Hematopoietic multipotent progenitor cell treated with erythropoietin and hydrocortisone succinate and interleukin-3 and kit ligand, for 6 days (in vitro differentiated cells): ENCODE measurements at regions not wholly inside any gene's neighbourhood (a gene's known extent, or its start where the extent isn't known, plus 50 kb on each side); places are given as distances from the start of the nearest gene placed in this dataset.
"Not testable (repeated sequence)": the region's sequence is repeated elsewhere in the genome, so short reads cannot be mapped to it uniquely, and the experiment has no call there.

Experiments
- DNase-seq: peaks from one replicate; pipeline ENCODE4 v3.0.0-alpha.2; 2015

DNA sequence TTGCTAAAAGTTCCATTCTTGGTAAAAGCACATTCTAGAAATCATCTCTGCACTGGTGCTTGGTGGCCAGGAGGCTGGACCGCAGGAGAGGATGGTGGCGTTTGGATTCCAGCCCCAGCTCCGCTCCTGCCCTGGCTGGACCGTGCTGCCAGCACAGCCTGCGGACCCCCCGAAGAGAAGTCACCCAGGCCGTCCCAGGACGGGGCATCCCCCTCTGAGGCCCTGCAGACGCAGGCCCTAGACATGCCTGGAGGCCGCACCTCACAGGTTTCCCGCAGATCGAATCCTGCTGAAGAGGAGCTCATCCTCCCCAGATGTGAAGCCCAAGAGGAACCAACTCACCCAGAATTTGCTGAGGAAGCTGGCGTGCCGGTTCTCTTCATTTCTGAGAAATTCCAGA is 159.0 kb downstream of the TEX29 start:
- no peak for DNase-seq

DNA sequence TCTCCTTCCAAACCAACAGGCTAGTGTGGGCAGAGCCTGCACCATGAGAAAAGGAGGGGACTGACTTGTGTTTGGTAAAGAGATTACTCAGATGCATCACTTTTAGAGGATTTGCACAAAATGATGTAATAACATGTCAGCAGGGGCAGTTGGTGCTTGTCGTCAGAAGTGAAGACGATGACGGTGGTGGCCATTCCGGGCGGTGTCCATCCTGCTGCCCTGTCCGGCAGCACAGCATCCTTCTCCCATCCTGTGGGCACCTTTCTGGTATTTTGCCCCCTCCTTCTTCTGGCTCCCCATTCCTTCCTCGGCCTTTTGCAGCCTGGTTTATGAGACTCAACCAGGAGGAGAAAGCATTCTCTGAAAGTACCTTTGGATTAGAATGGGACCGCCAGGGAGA is 160.1 kb downstream of the TEX29 start:
- no peak for DNase-seq

DNA sequence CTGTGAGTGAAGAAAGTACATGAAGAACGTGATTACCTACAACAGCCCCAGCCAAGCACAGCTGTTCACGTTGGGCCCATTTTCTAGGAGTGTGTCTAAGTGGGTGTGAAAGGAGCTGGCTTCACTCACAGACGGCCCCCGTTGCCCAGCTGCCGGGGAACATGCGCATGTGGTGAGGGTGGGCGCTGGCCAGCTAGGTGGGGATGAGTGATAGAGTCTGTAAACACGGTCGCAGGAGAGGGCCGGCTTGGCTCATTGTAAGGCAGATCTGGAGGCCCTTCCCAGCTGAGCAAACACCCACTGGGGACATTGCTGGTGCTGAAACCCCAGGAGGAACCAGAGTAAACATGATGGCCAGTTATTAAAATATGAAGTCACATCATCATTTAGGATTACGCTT is 160.5 kb downstream of the TEX29 start:
- DNase-seq: no peak

DNA sequence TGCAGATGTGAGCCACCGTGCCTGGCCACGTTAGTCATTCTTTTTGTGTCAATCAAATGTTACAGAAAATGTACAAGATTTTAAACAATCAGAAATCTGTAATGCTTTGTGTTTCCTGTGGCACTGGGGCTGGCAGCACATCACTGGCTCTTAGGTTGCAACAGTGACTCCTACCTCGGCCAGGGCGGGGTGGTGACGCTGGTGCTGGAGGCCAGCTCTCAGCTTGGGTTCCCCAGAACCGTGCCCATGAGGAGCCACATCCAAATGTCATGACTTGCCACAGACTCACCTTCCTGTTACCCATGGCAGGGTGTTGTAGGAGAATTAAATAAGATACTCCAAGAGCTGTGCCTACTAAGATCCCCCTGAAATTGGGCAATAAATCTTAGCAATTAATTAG is 161.7 kb downstream of the TEX29 start:
- DNase-seq: no peak

DNA sequence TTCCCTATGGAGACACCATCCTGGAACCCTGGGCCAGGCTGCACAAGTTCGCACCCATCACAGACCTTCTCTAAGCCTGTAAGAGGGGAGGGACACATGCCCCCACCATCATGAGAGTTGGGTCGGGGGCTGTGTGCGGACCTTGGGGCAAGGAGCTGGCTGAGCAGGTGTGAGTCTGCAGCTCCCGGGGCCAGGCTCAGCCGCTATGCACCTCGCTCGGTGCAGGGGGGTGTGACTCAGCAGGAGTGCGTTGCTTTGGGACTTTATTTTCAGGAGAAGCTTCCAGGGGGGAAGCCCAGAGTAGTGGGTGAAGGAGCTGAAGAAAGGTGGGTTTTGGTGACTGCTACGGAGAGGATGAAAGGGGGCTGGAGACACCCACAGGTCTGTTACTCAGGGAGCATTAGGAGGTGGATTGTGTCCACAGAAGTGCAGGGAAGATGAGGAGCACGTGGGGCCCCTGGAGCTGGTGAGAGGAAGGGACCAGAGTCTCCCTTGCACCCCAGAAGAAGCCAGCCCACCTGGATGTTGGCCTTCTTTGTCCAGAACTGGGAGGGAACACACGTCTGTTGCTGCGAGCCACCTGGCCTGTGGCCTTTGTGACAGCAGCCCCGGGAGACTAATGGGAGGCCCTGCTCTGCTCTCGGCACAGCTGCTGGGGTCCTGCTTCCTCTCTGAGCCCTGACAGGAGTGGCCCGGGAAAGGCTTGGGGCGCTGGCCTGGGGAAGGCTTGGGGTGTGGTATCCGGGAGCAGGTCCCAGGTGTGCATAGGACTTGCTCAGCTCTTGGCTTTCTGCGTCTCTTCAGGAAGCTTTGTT is 162.6 kb downstream of the TEX29 start:
- no peak for DNase-seq

DNA sequence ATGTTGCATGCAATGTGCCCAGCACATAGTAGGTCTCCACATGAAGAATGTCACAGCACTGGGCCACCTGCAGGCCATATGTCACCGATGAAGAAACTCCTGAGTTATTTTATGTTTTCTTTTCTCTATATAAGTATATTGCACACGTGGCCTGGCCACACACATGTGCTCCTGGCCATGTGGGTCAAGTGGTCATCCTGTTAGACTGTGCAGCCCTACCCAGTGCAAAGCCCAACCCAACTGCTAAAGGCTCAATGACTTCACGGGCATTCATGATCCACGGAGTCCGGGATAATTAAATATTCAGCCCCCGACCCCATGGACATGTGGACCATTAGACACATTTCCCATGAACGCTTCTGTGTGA is 163.2 kb downstream of the TEX29 start:
- DNase-seq: no peak

DNA sequence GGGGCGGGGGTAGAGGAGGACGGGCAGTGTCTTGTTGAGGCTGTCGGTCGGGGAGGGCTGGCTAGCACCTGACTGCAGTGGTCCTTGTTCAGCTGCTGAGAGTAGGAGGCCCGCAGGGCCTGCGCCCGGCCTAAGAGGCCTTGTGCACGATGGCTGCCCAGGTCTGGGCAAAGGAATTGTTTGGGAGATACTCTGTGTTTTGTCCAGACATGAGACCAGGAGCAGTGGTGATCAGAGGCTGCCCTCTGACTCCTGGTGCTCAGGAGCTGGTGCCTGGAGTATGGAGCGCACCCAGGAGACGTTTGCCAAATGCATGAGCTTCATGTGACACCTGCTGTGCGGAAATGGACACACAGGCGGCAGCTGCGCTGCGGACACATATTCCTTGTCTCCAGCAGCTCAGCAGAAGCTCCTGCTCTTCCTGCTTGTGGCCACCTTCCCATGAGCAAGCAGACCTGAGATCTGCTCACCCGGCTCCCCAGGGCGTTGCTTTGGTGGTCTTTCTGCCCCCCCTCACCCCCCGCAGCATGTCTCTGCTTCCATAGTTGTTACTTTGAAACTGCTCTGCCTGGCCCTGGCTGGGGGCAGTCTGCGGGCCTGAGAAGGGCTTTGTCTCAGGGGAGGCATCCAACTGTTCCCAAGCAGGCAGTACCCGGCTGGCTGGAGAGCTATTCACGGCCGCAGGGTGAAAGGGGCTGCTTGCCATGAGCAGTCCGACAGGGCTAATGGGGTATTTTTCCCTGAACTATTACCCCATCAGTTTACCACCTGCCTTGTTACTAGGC is 163.9 kb downstream of the TEX29 start:
- no peak for DNase-seq

DNA sequence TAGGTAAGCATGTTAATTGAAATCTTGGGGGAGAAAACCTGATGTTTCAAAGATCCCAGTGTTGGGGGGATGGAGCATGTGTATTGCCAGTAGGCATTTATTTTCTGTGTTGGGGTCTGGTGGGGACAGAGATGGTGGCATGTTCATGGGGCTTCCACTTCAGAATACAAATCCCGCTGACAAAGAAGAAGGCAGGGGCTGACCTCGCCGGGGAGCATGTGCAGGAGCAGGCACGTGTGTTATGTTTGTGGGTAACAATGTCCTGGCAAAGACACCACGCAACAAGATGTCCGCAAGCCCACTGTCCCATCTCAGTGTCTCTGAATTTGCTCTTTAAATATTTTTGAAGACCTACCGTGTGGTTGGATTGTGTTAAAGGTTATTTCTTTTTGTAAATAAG is 164.5 kb downstream of the TEX29 start:
- no peak for DNase-seq

DNA sequence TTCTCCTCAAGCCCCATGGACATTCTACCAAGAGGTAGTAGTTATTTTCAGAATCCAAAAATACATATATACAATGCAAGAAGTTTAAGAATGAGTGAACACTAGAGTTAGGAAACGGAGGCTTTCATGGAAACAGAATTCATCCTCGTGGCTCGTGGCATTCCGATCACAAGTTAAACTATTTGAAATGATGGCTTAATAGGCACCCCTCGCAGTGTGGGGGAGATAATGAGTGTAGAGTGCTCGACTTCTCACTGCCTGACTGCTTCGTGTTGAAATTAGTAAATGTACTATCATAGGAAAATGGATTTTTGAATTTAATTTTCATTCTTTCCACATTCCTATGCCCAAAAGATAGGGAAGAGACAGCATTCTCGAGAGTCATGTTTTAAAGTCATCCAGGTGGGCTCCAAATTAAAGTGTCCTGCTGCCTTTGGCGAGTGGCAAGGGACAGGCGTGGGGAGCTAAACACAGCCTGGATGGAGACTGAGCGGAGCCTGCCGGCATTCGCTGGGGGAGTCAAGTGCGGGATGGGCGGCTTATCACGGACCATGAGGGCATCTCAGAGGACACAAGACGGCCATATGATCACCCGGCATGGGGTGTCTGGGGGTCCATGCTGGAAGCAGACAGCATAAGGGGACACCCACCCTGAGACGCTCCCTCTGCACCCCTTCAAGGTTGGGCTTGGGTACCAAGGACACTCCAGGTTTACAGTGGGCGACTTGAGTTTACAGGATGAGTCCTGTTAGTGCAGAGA is 165.2 kb downstream of the TEX29 start:
- no peak for DNase-seq

DNA sequence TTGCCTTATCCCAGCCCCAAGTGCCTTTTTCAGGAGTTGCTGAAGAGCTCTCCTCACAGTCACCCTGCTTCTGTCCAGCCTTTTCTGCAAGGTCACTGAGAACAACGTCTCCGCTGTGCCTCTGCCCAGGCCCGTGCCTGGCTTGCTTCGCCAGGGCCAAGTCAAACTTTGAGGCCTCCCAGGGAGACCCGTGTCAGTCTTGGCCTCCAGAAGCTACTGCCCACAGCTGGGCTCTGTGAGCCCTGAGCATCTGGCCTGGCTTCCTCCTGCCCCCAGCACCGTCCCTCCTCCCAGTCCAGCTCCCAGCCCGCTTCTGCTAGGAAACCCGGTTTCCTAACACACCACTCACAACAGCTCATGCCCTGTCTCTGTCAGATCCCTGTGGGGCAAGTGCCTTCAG is 165.9 kb downstream of the TEX29 start:
- no peak for DNase-seq

DNA sequence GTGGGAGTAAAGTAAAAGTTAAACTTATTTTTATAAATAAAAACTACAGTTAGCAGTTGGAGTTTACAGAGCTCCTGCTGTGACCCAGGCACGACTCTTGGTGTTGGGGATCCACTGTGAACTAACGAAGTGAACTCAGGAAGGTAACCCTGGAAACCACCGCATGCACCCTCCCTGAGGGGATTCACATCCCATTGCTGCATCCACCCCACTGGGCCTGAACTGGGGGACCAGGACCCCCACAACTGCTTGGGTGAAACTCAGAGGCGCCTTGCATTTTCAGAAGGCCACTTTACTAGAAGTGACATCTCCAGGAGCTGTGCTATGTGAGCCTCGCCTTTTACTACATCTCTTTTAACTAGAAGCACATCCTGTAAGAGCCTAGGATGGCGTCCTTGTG is 166.4 kb downstream of the TEX29 start:
- no peak for DNase-seq

DNA sequence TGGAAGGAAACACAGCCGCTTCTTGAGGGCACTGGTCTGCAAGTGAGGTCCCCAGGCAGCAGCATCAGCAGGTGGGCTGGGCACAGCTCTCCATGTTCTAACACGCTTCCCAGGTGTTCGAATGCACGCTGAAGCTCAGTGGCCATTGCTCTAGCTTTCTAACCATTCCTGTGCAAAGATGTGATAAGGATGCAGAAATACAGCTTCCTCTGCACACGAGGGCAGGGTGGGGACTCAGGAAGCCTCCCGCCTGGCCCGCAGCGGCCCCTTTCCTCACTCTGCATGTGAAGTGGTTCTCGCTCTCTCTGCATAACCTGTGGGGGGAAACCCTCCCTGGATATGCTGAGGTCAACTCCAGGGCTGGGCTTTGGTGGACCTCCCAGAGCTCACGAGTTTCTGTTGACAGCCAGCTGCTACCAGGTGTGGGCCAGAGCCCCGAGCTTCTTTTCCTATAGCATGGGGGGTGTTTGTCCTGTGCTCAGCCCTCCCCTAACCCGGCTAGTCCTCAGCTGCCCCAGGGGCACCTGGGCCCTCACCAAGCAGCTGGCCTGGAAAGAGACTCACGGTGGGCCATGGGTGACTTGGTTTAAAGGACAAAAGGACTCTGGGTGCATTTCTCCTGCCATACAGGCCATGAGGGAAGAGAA is 168.2 kb downstream of the TEX29 start:
- DNase-seq: no peak

DNA sequence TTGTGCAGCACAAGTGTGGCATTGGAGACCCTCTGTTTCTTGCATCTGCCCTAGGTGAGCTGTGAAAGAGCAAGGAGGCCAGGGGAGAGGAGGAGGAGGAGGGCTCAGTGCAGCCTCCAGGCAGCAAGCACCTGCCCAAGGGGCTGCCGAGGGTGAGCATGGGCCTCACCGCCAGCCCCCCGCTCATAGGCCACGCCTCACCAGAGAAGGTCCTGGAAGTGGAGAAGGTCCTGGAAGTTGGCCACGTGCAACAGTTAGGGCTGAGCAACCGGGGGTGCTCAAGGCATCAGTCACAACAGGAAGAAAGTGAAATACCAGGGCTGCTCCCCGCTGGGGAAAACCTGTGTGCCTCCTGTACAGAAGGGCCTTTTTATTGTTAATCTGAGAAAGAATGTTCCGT is 168.9 kb downstream of the TEX29 start:
- DNase-seq: no peak

DNA sequence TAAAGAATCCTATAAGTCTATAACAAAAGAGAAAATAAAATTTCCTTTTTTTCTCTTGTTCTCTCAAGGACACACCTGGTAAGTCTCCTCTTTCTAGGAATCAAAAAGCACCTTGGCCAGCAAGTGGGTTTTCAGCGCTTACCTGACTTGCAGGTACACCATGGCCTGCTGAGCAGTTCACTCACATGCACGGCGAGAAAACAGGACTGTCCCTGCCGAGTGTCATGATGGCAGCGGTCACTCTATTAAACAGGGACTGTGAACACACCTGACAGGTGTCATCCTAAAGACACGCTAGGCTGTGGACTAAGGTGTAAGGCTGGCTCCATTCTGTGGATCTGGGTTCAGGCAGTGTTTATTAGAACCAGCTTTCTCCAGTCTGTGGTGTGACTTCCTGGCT is 170.2 kb downstream of the TEX29 start:
- no peak for DNase-seq

DNA sequence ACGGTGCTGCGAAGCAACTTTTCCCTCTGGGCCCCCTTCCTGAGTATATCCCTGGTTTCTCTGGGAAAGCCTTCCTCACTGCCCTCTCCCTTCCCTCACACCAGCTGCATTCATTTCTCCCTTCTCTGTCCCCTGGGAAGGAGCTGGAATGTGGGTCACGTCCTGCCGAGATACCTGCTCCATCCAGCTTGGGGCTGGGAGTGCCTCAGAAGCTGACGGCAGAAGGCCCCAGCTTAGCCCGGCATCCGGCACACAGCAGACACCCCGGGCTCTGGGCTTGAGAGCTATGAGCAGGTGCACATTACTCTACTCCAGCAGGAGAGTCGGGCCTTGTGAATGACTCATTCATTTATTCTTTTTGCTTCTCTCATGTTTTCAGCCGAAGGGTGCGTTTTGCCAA is 170.6 kb downstream of the TEX29 start:
- DNase-seq: no peak

DNA sequence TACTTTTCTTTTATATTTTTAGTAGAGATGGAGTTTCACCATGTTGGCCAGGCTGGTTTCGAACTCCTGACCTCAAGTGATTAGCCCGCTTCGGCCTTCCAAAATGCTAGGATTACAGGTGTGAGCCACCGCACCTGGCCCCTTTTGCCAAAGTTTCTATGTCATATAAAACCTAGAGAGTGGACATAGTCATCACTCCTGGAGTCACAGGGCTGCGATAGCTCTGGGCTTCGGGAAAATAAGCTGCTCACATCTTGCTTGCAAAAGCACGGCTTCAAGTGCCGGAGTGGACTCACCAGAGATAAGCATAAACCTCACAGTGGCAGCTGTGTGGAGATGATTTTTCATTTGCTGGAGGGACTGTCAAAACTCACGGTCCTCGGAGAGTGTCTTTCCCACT is 171.2 kb downstream of the TEX29 start:
- no peak for DNase-seq

DNA sequence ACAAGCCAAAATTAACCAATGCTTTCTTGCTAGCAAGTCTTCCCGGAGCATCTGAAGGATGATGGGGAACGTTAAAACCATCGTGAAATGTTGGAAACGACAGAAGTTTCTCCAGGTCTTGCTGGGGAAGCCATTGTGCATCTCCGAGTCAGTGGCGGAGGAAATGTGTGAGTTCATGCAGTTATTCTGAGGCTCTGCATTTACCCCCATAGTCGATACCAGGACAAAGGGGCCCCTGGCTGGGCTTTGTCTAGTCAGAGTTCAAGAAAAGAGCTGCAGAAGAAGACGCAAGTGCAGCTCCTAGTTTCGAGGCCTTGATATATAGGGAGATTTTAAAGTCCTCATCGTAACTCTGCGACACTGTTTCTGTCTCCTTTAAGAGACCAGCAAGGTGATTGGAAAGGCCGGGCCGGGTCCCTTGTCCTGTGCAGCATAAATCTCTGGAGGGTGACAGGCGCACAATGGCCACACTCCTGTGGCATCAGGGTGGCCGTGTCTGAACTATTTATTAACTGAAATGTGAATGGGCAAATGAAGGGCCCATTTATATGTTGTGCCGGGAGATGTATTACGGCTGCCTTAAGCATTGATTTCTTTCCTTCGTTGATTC is 172.0 kb downstream of the TEX29 start:
- DNase-seq: no peak

DNA sequence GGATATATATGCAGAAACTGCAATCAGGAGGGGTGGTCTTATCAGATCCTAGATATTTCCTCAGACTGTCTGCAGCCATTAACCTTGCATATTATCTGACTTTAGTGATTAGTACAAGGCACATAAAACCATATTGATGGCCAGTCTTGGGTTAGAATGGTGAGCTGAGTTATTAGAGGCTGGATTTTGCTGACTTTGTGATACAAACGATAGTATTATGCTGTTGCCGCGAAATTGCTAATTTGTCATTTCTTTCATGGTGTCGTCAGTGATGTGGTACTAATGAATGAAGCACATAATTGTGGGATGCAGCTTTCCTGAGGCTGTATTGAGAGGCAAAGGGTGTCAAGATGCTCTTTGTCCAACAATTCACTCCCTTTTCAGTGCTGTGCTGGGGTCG is 172.5 kb downstream of the TEX29 start:
- no peak for DNase-seq

DNA sequence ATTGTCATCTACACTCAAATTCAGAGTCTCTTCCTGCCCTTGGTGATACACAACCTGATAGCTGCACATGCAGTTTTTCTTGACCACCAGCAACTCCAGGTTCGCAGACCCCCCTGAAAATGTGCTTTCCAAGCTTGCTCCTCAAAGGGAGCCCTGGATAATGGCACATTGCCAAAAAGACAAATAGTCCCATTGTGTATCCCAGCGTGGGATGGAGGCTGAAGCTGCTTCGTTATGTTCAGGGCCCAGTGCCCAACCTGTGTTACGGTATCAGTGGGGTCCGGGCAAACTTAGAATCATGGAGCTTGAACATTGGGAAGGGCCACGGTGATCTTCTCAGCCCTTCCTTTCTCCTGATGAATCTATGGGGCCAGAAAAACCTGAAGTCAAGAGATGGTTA is 173.0 kb downstream of the TEX29 start:
- DNase-seq: no peak

DNA sequence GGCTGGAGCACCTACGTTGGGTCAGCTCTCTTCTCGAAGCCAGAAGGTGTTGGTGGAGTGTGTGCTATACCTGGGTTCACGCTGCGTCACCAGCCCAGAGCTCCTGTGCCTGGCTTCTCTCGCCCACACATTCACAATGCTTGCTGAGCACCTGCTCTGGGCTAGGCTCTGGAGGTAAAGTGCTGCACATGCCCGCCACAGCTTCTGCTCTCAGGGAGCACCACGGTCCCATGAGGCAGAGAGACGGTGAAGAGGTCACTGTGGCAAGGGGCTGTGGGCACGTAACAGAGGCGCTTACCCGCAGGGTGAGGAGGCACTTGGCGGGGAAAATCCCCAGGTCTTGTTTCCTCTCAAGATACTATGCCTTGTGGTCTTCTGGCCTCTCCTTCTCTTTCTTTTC is 174.2 kb downstream of the TEX29 start:
- no peak for DNase-seq

DNA sequence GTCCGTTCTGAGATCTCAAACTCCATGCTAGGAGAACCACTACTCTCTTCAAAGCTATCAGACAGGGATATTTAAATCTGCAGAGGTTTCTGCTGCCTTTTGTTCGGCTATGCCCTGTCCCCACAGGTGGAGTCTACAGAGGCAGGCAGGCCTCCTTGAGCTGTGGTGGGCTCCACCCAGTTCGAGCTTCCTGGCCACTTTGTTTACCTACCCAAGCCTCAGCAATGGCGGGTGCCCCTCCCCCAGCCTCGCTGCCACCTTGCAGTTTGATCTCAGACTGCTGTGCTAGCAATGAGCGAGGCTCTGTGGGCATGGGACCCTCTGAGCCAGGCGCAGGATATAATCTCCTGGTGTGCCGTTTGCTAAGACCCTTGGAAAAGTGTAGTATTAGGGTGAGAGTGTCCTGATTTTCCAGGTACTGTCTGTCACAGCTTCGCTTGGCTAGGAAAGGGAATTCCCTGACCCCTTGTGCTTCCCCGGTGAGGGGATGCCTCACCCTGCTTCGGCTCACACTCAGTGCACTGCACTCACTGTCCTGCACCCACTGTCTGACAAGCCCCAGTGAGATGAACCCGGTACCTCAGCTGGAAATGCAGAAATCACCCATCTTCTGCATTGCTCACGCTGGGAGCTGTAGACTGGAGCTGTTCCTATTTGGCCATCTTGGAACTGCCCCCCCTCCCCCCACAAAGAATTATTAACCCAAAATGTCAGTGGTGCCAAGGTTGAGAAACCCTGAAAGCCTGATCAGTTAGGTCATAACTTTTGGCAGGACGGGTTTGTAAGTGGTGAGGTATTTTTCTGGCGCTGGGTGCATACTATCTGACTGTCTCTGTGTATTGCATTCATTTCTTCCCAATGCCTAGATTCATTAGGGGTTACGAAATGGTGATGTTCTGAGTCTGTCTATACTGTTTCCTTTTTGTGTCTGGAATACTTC is 181.4 kb downstream of the TEX29 start:
- DNase-seq: not testable (repeated sequence)

DNA sequence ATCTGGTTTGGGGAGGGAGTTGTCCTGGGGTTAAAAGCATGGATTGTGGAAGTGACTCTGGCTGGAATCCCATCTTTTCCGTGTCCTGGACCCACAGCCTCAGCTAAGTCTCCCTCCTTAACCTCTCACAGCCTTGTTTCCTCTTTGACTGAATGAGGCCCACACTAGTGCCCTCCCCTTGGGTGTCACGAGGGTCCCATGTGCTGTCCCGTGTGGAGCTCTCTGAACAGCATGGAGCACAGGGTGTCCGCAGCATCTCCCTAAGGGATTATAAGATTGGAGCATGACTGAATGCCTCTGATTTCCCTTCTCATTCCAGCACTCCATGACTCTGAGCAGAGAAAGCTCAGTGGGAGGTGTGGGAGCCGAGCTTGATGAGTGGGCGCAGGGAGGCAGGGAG is 182.5 kb downstream of the TEX29 start:
- DNase-seq: no peak
